SK-N-SH (cell line): ENCODE measurements at regions not wholly inside any gene's neighbourhood (a gene's known extent, or its start where the extent isn't known, plus 50 kb on each side); places are given as distances from the start of the nearest gene placed in this dataset.

Experiments used
- CTCF ChIA-PET: fragments of 300-600, 350-600 bp; formaldehyde crosslinking; extraction: SDS; loops from one replicate; lab custom pipeline; 2021; lab: Yijun Ruan, JAX
- POLR2A ChIA-PET: fragments of 350-600 bp; sonication (Branson Sonifier 250); formaldehyde crosslinking; extraction: SDS; loops from one replicate; lab custom pipeline; 2020; ENCODE audit warnings: antibody characterized with exemption, inconsistent platforms; lab: Yijun Ruan, JAX
- DNase-seq: peaks from one replicate; pipeline ENCODE4 v3.0.0; 2012
- H2AFZ ChIP-seq: fragments of 200-600 bp; sonication (generic); 2 replicates; pipeline ENCODE4 v1.8.1; 2016; ENCODE audit warnings: antibody characterized with exemption, mild to moderate bottlenecking, low read depth
- H3F3A ChIP-seq: fragments of 200-600 bp; sonication (generic); replicated peaks from 2 replicates; pipeline ENCODE3; 2016; ENCODE audit warnings: antibody characterized with exemption, mild to moderate bottlenecking; ENCODE audit not compliant: insufficient read depth
- H3K27ac ChIP-seq, 2 experiments: fragments of 200-500 bp in 1 of 2; fragments of 200-600 bp in 1 of 2; sonication (Bioruptor generic) in 1 of 2; sonication (generic), shearing (Covaris generic) in 1 of 2; 2 replicates each; pipeline versions ENCODE4 v1.5.1 to v1.6.1; 2014 to 2016; ENCODE audit warnings: low read depth in 2 of 2, inconsistent platforms in 1 of 2, low read length in 1 of 2, mild to moderate bottlenecking in 1 of 2, mixed read lengths in 1 of 2
- H3K27me3 ChIP-seq: fragments of 200-600 bp; sonication (generic), shearing (Covaris generic); 2 replicates; pipeline ENCODE4 v1.6.1; 2016; ENCODE audit warnings: mixed run types; ENCODE audit not compliant: insufficient read depth
- H3K36me3 ChIP-seq, 2 experiments: fragments of 200-500 bp in 1 of 2; fragments of 200-600 bp in 1 of 2; sonication (Bioruptor generic) in 1 of 2; sonication (generic) in 1 of 2; replicated peaks in 1 of 2; 2 replicates each; pipeline versions ENCODE3 to v1.5.1; 2014 to 2016; ENCODE audit warnings: low read length in 1 of 2, mild to moderate bottlenecking in 1 of 2; ENCODE audit not compliant: insufficient read depth in 2 of 2, control insufficient read depth in 1 of 2
- H3K4me1 ChIP-seq, 2 experiments: fragments of 200-500 bp in 1 of 2; fragments of 200-600 bp in 1 of 2; sonication (Bioruptor generic) in 1 of 2; sonication (generic), shearing (Covaris generic) in 1 of 2; 2 replicates each; pipeline versions ENCODE4 v1.5.1 to v1.6.1; 2014 to 2016; ENCODE audit warnings: low read depth in 1 of 2, low read length in 1 of 2, mixed run types in 1 of 2; ENCODE audit not compliant: insufficient read depth in 2 of 2, control insufficient read depth in 1 of 2
- H3K4me2 ChIP-seq: fragments of 200-600 bp; sonication (generic), shearing (Covaris generic); 2 replicates; pipeline ENCODE4 v1.6.1; 2017; ENCODE audit warnings: mixed run types
- H3K4me3 ChIP-seq, 2 experiments: fragments of 200-500 bp in 1 of 2; fragments of 200-600 bp in 1 of 2; sonication (Bioruptor generic) in 1 of 2; sonication (generic), shearing (Covaris generic) in 1 of 2; 2 replicates each; pipeline versions ENCODE4 v1.5.1 to v1.8.1; 2014 to 2016; ENCODE audit warnings: low read depth in 2 of 2, inconsistent platforms in 1 of 2, low read length in 1 of 2, mild to moderate bottlenecking in 1 of 2, mixed read lengths in 1 of 2, moderate library complexity in 1 of 2
- H3K79me2 ChIP-seq: fragments of 200-600 bp; sonication (generic); 2 replicates; pipeline ENCODE4 v1.8.1; 2017; ENCODE audit warnings: mild to moderate bottlenecking; ENCODE audit not compliant: insufficient read depth
- H3K9ac ChIP-seq: fragments of 200-600 bp; sonication (generic); 2 replicates; pipeline ENCODE4 v1.6.1; 2017; ENCODE audit warnings: mixed run types
- H3K9me2 ChIP-seq: fragments of 200-600 bp; sonication (generic); 2 replicates; pipeline ENCODE4 v1.6.1; 2017; ENCODE audit warnings: mixed run types
- H3K9me3 ChIP-seq: fragments of 200-600 bp; sonication (generic); 2 replicates; pipeline ENCODE4 v1.6.1; 2017; ENCODE audit warnings: mixed run types, mild to moderate bottlenecking, moderate library complexity
- H4K20me1 ChIP-seq: fragments of 200-600 bp; sonication (generic); 2 replicates; pipeline ENCODE4 v1.6.1; 2017; ENCODE audit warnings: mild to moderate bottlenecking, mixed run types; ENCODE audit not compliant: insufficient read depth
- CHD2 ChIP-seq: fragments of 150-350 bp; IDR thresholded peaks from 2 replicates; pipeline ENCODE4 v1.6.1; 2018; ENCODE audit warnings: low read length; ENCODE audit not compliant: partially characterized antibody
- ELF1 ChIP-seq: IDR thresholded peaks from 2 replicates; pipeline ENCODE4 v1.4.0; 2012
- EP300 ChIP-seq, 2 experiments: IDR thresholded peaks; 2 replicates each; pipeline versions ENCODE4 v1.4.0 to v1.6.1; 2012; ENCODE audit warnings: borderline replicate concordance in 1 of 2, low read depth in 1 of 2, low read length in 1 of 2
- EZH2phosphoT487 ChIP-seq: fragments of 200-600 bp; sonication (generic); IDR thresholded peaks from 2 replicates; pipeline ENCODE4 v1.6.1; 2017; ENCODE audit warnings: low read depth, mixed run types, mild to moderate bottlenecking, antibody characterized with exemption, moderate library complexity, borderline replicate concordance
- FOSL2 ChIP-seq: IDR thresholded peaks from 2 replicates; pipeline ENCODE4 v1.4.0; 2012; ENCODE audit warnings: low read depth, mild to moderate bottlenecking, moderate library complexity, borderline replicate concordance
- FOXJ3 ChIP-seq: sonication (generic); formaldehyde crosslinking; IDR thresholded peaks from 2 replicates; pipeline ENCODE4 v1.5.1; 2020; ENCODE audit warnings: mild to moderate bottlenecking, missing genetic modification reagents
- GABPA ChIP-seq: IDR thresholded peaks from 2 replicates; pipeline ENCODE4 v1.4.0; 2012; ENCODE audit warnings: low read depth, mild to moderate bottlenecking
- GATA2 ChIP-seq: sonication (generic); formaldehyde crosslinking; IDR thresholded peaks from 2 replicates; pipeline ENCODE4 v1.5.0; 2020; ENCODE audit warnings: mild to moderate bottlenecking, missing genetic modification reagents
- MAX ChIP-seq: IDR thresholded peaks from 2 replicates; pipeline ENCODE4 v1.4.0; 2012; ENCODE audit warnings: low read depth
- POLR2AphosphoS5 ChIP-seq: IDR thresholded peaks from 2 replicates; pipeline ENCODE4 v1.6.1; 2012; ENCODE audit warnings: low read depth, low read length
- RCOR1 ChIP-seq: fragments of 150-350 bp; IDR thresholded peaks from 2 replicates; pipeline ENCODE4 v1.6.1; 2017; ENCODE audit warnings: antibody characterized with exemption, low read length
- REST ChIP-seq: IDR thresholded peaks from 2 replicates; pipeline ENCODE4 v1.6.1; 2012; ENCODE audit warnings: mild to moderate bottlenecking, low read depth, low read length, moderate library complexity
- RFX5 ChIP-seq: IDR thresholded peaks from 2 replicates; pipeline ENCODE4 v1.6.1; 2012; ENCODE audit warnings: mild to moderate bottlenecking, improper control_type of control experiment, low read length
- SIN3A ChIP-seq: IDR thresholded peaks from 2 replicates; pipeline ENCODE4 v1.6.1; 2012; ENCODE audit warnings: low read depth, mild to moderate bottlenecking, low read length, moderate library complexity, borderline replicate concordance
- TAF1 ChIP-seq: IDR thresholded peaks from 2 replicates; pipeline ENCODE4 v1.6.1; 2012; ENCODE audit warnings: low read depth, mild to moderate bottlenecking, low read length, moderate library complexity, borderline replicate concordance
- USF1 ChIP-seq: IDR thresholded peaks from 2 replicates; pipeline ENCODE4 v1.4.0; 2012; ENCODE audit warnings: low read depth, borderline replicate concordance
- YY1 ChIP-seq: IDR thresholded peaks from 2 replicates; pipeline ENCODE4 v1.4.0; 2012; ENCODE audit warnings: low read depth, mild to moderate bottlenecking
- ZBTB33 ChIP-seq: IDR thresholded peaks from 2 replicates; pipeline ENCODE4 v1.4.0; 2012; ENCODE audit warnings: low read depth, borderline replicate concordance
- WGBS: methylation state at CpG from one replicate; pipeline ENCODE4 v1.1.6; 2017; ENCODE audit warnings: low lambda C conversion rate; 5-methylcytosine and 5-hydroxymethylcytosine counted together

- 47% methylated on average over 1 of the region's 1 CpG for WGBS
- H3K79me2 ChIP-seq: no peaks in the 10 kb centered on the region
- no peaks in the 10 kb centered on the region for H3K36me3 ChIP-seq
- no peak overlapping the region for H3K27ac ChIP-seq
- no peak overlapping the region for H3K4me3 ChIP-seq
- no peak overlapping the region for H3K9ac ChIP-seq
- no peaks in the 10 kb centered on the region for H4K20me1 ChIP-seq
- DNase-seq: no peak
- no peaks in the 10 kb centered on the region for H3F3A ChIP-seq
- no peaks in the 10 kb centered on the region for H3K9me2 ChIP-seq
- no peak overlapping the region for H3K4me2 ChIP-seq
- no peak for TF ChIP-seq FOXJ3 (CRISPR knock-in tag)
- no peak for TF ChIP-seq CHD2
- no peak for TF ChIP-seq POLR2AphosphoS5
- TF ChIP-seq USF1: no peak
- no peak for TF ChIP-seq ELF1
- no peak for TF ChIP-seq MAX
- TF ChIP-seq ZBTB33: no peak
- TF ChIP-seq RFX5: no peak
- TF ChIP-seq GABPA: no peak
- no peak for TF ChIP-seq EZH2phosphoT487
- no peak for TF ChIP-seq GATA2 (CRISPR knock-in tag)
- TF ChIP-seq YY1: no peak
- no peak for TF ChIP-seq REST
- no peak for TF ChIP-seq RCOR1
- no peak for TF ChIP-seq EP300 (IDR thresholded peaks at IDR 0.05; ENCODE audit: borderline replicate concordance in 1 of 2, low read depth in 1 of 2, low read length in 1 of 2)
- TF ChIP-seq TAF1: no peak
- no peak for TF ChIP-seq SIN3A
- TF ChIP-seq FOSL2: no peak
- H3K27me3 ChIP-seq: peaks cover 10% of the 10 kb centered on the region; the same call in 1 of the 2 replicates
- no peaks in the 10 kb centered on the region for H3K4me1 ChIP-seq
- ChIA-PET POLR2A (no interaction called here), CTCF (interaction anchor here (1.2 to 10.5 kb wide), 4 partner anchors 14 to 239 kb away, joined by 5 to 159 read pairs (median 84); no protein-coding TSS in a partner anchor)
- H3K9me3 ChIP-seq: no peaks in the 10 kb centered on the region
- no peak overlapping the region for H2AFZ ChIP-seq
Measured at GRCh38 chr6:53723331-53723730, 57.8 kb upstream of the KLHL31 start.
